ENCODE measurements at regions not wholly inside any gene's neighbourhood (a gene's known extent, or its start where the extent isn't known, plus 50 kb on each side); places are given as distances from the start of the nearest gene placed in this dataset.

GRCh38 chr3:73733746-73734145 lies 109.0 kb upstream of the PDZRN3 start:
- Histone ChIP-seq H3K9me3 (no peaks in the 10 kb centered on the region), H3K4me3 (no peak overlapping the region), H3K36me3 (no peaks in the 10 kb centered on the region), H3K27me3 (replicated peaks in 1 of 7) (no peaks in the 10 kb centered on the region), H3K27ac (no peak overlapping the region), H3K4me1 (no peaks in the 10 kb centered on the region)
- 73 to 83% (median 75%) methylated on average over 6 of the region's 6 CpGs for whole genome bisulfite sequencing, 5 donors
- DNase-seq: no peak
- TF ChIP-seq POLR2AphosphoS5 (IDR thresholded peaks at IDR 0.05) (no peak), POLR2A (IDR thresholded peaks at IDR 0.05) (no peak), CTCF (IDR thresholded peaks at IDR 0.05 in 8 of 11, conservative IDR thresholded peaks at IDR 0.05 in 3 of 11) (no peak)
- intact Hi-C loops (cut with DNase I; ENCODE audit: low total_unique reads): no loop called here

- intact Hi-C loops (cut with DNase I; ENCODE audit: low total_unique reads): no loop called here
These were observed 105.3 kb upstream of the PDZRN3 start for GRCh38 chr3:73729969-73730440.

GRCh38 chr3:73727854-73728253 lies 103.1 kb upstream of the PDZRN3 start:
- DNase-seq: no peak
- intact Hi-C loops (cut with DNase I; ENCODE audit: low total_unique reads): no loop called here
- Histone ChIP-seq H3K9me3 (no peaks in the 10 kb centered on the region), H3K36me3 (no peaks in the 10 kb centered on the region), H3K27me3 (replicated peaks in 1 of 7) (no peaks in the 10 kb centered on the region), H3K4me3 (no peak overlapping the region), H3K4me1 (peaks cover 0 to 5% (median 0%) of the 10 kb centered on the region in 6 donors), H3K27ac (peak overlapping the region in 7 of 8 donors; percentile 7 to 56 (median 45))
- no peak for TF ChIP-seq POLR2A (IDR thresholded peaks at IDR 0.05)
- TF ChIP-seq CTCF (IDR thresholded peaks at IDR 0.05 in 8 of 11, conservative IDR thresholded peaks at IDR 0.05 in 3 of 11): no peak
- no peak for TF ChIP-seq POLR2AphosphoS5 (IDR thresholded peaks at IDR 0.05)
- 60 to 71% (median 69%) methylated on average over 2 of the region's 2 CpGs for WGBS, 5 donors

More at GRCh38 chr3:73729969-73730440, 105.3 kb upstream of the PDZRN3 start:
- DNase-seq: no peak
- WGBS, 5 donors: 49 to 80% (median 67%) methylated on average over 8 to 9 of the region's 9 CpGs
- peaks cover 0 to 5% (median 0%) of the 10 kb centered on the region in 6 donors for H3K4me1 ChIP-seq
- no peak for TF ChIP-seq POLR2A (IDR thresholded peaks at IDR 0.05)
- TF ChIP-seq CTCF (IDR thresholded peaks at IDR 0.05 in 8 of 11, conservative IDR thresholded peaks at IDR 0.05 in 3 of 11): no peak
- no peak for TF ChIP-seq POLR2AphosphoS5 (IDR thresholded peaks at IDR 0.05)
- H3K27ac ChIP-seq: peak overlapping the region in 1 of 8 donors; percentile 12
- H3K9me3 ChIP-seq: no peaks in the 10 kb centered on the region
- H3K4me3 ChIP-seq: no peak overlapping the region
- H3K27me3 ChIP-seq (replicated peaks in 1 of 7): no peaks in the 10 kb centered on the region
- no peaks in the 10 kb centered on the region for H3K36me3 ChIP-seq

- no peak for DNase-seq
- intact Hi-C loops (cut with DNase I; ENCODE audit: low total_unique reads): no loop called here
- peak overlapping the region in 7 of 8 donors; percentile 7 to 56 (median 47) for H3K27ac ChIP-seq
- TF ChIP-seq POLR2A (IDR thresholded peaks at IDR 0.05) (no peak), CTCF (IDR thresholded peaks at IDR 0.05 in 8 of 11, conservative IDR thresholded peaks at IDR 0.05 in 3 of 11) (no peak), POLR2AphosphoS5 (IDR thresholded peaks at IDR 0.05) (peak in 1 of 3 donors; percentile 62)
- 39 to 57% (median 47%) methylated on average over 8 of the region's 8 CpGs for WGBS, 5 donors
- peaks cover 0 to 5% (median 0%) of the 10 kb centered on the region in 6 donors for H3K4me1 ChIP-seq
- no peak overlapping the region for H3K4me3 ChIP-seq
- H3K9me3 ChIP-seq: no peaks in the 10 kb centered on the region
- H3K27me3 ChIP-seq (replicated peaks in 1 of 7): no peaks in the 10 kb centered on the region
- H3K36me3 ChIP-seq: no peaks in the 10 kb centered on the region
These were observed 102.5 kb upstream of the PDZRN3 start for GRCh38 chr3:73727117-73727821.
